ENCODE measurements at regions not wholly inside any gene's neighbourhood (a gene's known extent, or its start where the extent isn't known, plus 50 kb on each side); places are given as distances from the start of the nearest gene placed in this dataset.
"Not testable (repeated sequence)": the region's sequence is repeated elsewhere in the genome, so short reads cannot be mapped to it uniquely, and the experiment has no call there.

DNA sequence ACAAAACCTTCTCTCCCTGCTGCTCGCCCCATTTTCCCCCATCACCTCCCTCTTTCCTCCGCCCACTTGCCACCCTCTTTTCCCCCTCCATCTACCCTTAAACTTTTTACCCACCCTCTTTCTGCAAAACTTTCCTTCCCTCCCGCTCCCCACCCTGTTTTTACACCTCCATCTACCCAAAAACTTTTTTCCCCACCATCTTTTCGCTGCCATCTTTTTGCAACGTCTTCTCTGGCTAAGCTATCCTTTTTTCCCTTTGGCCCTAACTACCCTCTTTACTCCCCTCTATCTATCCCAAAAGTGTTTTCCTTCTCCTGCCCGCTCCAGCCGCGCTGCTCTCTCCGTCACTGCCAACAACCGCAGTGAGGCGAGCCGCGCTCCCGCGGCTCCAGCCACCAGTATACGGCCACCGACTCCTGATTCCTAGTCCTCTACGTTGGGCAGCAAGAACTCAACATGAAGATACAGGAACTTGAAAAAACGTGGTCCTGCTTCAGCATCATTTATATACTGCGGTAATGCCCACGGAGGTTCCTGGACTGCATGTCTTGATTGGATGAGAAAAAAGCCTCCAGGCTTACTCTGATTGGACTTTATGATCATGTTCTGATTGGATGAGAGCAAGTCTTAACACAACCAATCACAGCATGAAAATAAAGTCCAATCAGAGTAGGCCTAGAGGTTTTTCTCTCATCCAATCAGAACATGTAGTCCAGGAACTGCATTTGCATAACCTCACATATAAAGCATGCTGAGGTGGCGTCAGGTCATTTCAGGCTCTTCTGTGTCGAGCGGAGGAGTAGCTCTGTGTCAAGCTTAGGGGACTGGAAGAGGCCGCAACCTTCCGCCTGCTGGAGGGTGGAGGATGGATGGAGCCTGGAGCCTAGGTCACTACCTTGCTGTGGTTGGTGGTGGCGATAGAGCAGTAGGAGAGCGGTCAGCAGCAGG is 79.9 kb upstream of the KCNJ18 start:
- TF ChIP-seq, protein P1, sequence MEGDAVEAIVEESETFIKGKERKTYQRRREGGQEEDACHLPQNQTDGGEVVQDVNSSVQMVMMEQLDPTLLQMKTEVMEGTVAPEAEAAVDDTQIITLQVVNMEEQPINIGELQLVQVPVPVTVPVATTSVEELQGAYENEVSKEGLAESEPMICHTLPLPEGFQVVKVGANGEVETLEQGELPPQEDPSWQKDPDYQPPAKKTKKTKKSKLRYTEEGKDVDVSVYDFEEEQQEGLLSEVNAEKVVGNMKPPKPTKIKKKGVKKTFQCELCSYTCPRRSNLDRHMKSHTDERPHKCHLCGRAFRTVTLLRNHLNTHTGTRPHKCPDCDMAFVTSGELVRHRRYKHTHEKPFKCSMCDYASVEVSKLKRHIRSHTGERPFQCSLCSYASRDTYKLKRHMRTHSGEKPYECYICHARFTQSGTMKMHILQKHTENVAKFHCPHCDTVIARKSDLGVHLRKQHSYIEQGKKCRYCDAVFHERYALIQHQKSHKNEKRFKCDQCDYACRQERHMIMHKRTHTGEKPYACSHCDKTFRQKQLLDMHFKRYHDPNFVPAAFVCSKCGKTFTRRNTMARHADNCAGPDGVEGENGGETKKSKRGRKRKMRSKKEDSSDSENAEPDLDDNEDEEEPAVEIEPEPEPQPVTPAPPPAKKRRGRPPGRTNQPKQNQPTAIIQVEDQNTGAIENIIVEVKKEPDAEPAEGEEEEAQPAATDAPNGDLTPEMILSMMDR (conservative IDR thresholded peaks at IDR 0.05; ENCODE audit: low read depth, low read length), result not testable (repeated sequence)
- not testable (repeated sequence) for TF ChIP-seq EZH2 (IDR thresholded peaks at IDR 0.05; ENCODE audit: borderline replicate concordance, low read depth, low read length, poor library complexity, severe bottlenecking)
